Fibroblast of lung (primary cell): ENCODE measurements at regions not wholly inside any gene's neighbourhood (a gene's known extent, or its start where the extent isn't known, plus 50 kb on each side); places are given as distances from the start of the nearest gene placed in this dataset.
A peak's percentile ranks its signal among the peaks of the same experiment; 100 is the strongest.
"Not testable (repeated sequence)": the region's sequence is repeated elsewhere in the genome, so short reads cannot be mapped to it uniquely, and the experiment has no call there.

Experiments used
- DNase-seq, 2 donors: peaks; one replicate each; pipeline versions ENCODE4 v3.0.0 to v3.0.0-alpha.2; 2010; ENCODE audit warnings: low read depth in 2 of 2
- H2AFZ ChIP-seq: 2 replicates; pipeline ENCODE4 v1.5.1; 2012; ENCODE audit warnings: low read length, control low read depth, inconsistent platforms
- H3K27ac ChIP-seq: 2 replicates; pipeline ENCODE4 v1.5.1; 2011; ENCODE audit warnings: low read length, control low read depth; ENCODE audit not compliant: insufficient read depth
- H3K27me3 ChIP-seq: 2 replicates; pipeline ENCODE4 v1.5.1; 2011; ENCODE audit warnings: mild to moderate bottlenecking, low read length; ENCODE audit not compliant: control insufficient read depth, insufficient read depth
- H3K36me3 ChIP-seq: 2 replicates; pipeline ENCODE4 v1.5.1; 2011; ENCODE audit warnings: low read length; ENCODE audit not compliant: control insufficient read depth, insufficient read depth
- H3K4me1 ChIP-seq: 2 replicates; pipeline ENCODE4 v1.5.1; 2011; ENCODE audit warnings: low read length; ENCODE audit not compliant: control insufficient read depth, insufficient read depth; ENCODE audit errors: extremely low read depth
- H3K4me2 ChIP-seq: 2 replicates; pipeline ENCODE4 v1.5.1; 2011; ENCODE audit warnings: low read length, control low read depth; ENCODE audit not compliant: insufficient read depth; ENCODE audit errors: extremely low read depth
- H3K4me3 ChIP-seq, 4 experiments: fragments of 200-600 bp in 1 of 4; sonication (generic) in 1 of 4; replicated peaks in 1 of 4; 2 replicates each; pipeline ENCODE4 v1.5.1; 2011 to 2016; ENCODE audit warnings: low read length in 4 of 4, low read depth in 3 of 4, mild to moderate bottlenecking in 3 of 4, control low read depth in 2 of 4, inconsistent platforms in 1 of 4, mixed read lengths in 1 of 4; ENCODE audit not compliant: insufficient read depth in 1 of 4; ENCODE audit errors: control extremely low read depth in 1 of 4
- H3K79me2 ChIP-seq: 2 replicates; pipeline ENCODE4 v1.5.1; 2012; ENCODE audit warnings: mild to moderate bottlenecking, low read length, inconsistent platforms; ENCODE audit not compliant: control insufficient read depth, insufficient read depth
- H3K9ac ChIP-seq: 2 replicates; pipeline ENCODE4 v1.5.1; 2011; ENCODE audit warnings: mild to moderate bottlenecking, low read length, control low read depth; ENCODE audit not compliant: insufficient read depth
- H3K9me3 ChIP-seq: 2 replicates; pipeline ENCODE4 v1.5.1; 2012; ENCODE audit warnings: low read depth, low read length; ENCODE audit not compliant: control insufficient read depth, insufficient read depth
- H4K20me1 ChIP-seq: 2 replicates; pipeline ENCODE4 v1.5.1; 2011; ENCODE audit warnings: low read length; ENCODE audit not compliant: control insufficient read depth, insufficient read depth; ENCODE audit errors: extremely low read depth

DNA sequence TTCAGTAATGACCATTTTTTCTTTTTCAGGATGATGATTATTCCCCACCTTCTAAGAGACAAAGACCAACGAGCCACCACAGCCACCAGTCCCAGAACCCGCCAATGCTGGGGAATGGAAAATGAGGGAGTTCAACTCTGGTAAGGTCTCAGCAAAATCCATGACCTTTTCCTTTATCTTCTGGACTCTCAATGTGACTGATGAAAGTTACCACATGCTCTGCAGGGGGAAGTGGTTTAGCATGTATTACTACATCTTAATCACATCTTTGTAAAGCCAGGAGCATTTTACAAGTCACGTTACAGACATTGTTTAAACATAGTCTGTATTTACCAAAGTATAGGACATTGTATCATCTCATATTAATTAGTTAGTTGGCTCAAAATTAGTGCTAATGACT lies 89.3 kb upstream of the METTL14 start:
- H3K4me2 ChIP-seq, H3K4me3 ChIP-seq, H3K9ac ChIP-seq, H4K20me1 ChIP-seq, H3K36me3 ChIP-seq, H3K9me3 ChIP-seq, H3K27me3 ChIP-seq, DNase-seq, H3K79me2 ChIP-seq, H2AFZ ChIP-seq, H3K27ac ChIP-seq, H3K4me1 ChIP-seq: not testable (repeated sequence)

DNA sequence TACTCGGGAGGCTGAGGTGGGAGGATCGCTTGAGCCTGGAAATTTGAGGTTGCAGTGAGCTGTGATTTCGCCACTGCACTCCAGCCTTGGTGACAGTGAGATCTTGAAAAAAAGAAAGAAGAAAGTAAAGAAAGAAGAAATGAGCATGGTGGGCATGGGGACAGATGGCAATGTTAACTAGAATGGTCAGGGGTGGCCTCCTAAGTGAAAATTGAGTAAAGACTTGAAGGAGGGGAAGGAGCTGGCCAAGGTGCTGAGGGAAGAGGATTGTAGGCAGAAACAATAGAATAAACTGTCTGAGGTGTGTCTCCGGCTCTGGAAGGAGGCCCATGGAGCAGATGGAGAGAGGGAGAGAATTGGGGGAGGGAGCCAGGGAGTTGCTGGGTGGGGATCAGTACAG lies 60.1 kb upstream of the METTL14 start:
- not testable (repeated sequence) for H3K36me3 ChIP-seq, H3K27me3 ChIP-seq, H4K20me1 ChIP-seq, H3K9me3 ChIP-seq, H3K4me3 ChIP-seq, H2AFZ ChIP-seq, H3K4me2 ChIP-seq, DNase-seq, H3K27ac ChIP-seq, H3K79me2 ChIP-seq, H3K9ac ChIP-seq, H3K4me1 ChIP-seq

DNA sequence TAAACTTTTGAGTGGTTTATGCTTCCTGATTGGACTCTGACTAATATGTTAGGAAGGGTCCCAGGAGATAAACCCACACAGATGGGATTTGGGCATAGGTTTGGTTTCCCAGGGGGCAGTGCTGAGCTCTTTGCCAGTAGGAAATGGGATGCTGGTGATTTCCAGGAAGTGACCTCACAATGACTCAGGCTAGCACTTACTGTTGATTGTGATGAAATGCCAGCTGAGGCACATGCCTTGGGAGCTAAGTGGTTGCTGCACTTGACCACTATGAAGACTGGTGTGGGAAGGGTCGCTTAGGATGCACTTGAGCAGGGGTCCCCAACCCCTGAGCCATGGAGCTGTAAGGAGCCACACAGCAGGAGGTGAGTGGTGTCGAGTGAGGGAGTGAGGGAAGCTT lies 55.5 kb upstream of the METTL14 start:
- H3K4me3 ChIP-seq, H3K79me2 ChIP-seq, H4K20me1 ChIP-seq, H3K9me3 ChIP-seq, H3K9ac ChIP-seq, H3K4me2 ChIP-seq, H3K4me1 ChIP-seq, H3K27me3 ChIP-seq, H2AFZ ChIP-seq, H3K36me3 ChIP-seq: not testable (repeated sequence)
- DNase-seq: peak; percentile 45 to 54
- peak overlapping the region; percentile 28 for H3K27ac ChIP-seq

DNA sequence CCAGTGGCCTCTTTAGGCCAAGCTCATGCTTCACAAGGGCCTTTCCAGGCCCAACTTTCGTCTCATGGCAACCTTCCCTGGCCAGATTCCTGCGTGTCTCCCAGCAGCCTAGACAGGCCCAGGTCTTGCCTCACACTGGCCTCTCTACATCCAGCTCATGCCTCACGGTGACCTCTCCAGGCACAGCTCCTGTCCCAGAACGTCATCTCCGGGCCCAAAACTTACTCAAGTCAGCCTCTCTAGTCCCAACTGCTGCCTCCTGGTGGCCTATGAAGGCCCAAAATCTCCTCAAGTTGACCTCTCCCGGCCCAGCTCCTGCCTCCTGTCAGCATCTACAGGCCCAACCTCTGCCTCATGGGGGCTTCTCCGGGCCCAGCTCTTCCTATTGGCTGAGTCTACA lies 54.3 kb upstream of the METTL14 start:
- H3K4me3 ChIP-seq, DNase-seq, H3K36me3 ChIP-seq, H3K9me3 ChIP-seq, H3K4me1 ChIP-seq, H4K20me1 ChIP-seq, H3K4me2 ChIP-seq, H2AFZ ChIP-seq, H3K27me3 ChIP-seq, H3K79me2 ChIP-seq, H3K9ac ChIP-seq, H3K27ac ChIP-seq: not testable (repeated sequence)

DNA sequence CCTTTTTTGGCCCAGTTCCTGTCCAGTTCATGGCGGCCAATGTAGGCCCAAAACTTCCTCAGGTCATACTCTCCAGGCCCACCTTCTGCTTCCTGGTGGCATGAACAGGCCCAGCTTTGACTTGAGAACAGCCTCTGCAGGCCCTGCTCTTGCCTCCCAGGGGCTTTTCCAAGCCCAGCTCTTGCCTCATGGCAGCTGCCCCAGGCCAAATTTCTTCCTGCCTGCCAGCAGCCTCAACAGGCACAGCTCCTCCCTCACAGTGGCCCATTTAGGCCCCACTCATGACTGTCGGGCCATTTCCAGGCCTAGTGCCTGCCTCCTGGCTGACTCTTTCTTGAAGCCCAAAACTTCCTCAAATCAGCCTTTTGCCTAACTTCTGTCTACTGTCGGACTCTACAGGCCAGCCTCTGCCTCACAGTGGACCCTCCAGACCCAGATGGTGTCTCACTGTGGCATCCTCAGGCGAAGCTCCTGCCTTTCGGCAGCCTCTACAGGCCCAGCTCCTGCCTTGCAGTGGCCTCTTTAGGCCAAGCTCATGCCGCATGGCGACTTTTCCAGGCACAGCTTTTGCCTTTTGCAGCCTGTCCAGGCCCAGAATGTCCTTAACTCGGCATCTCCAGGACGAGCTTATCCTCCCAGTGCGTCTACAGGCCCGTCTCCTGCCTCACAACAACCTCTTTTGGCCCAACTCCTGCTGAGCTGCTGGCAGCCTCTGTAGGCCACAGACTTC lies 53.7 kb upstream of the METTL14 start:
- H3K27me3 ChIP-seq, H3K36me3 ChIP-seq, DNase-seq, H3K4me1 ChIP-seq, H3K4me3 ChIP-seq, H4K20me1 ChIP-seq, H3K4me2 ChIP-seq, H3K79me2 ChIP-seq, H3K9ac ChIP-seq, H3K9me3 ChIP-seq, H2AFZ ChIP-seq, H3K27ac ChIP-seq: not testable (repeated sequence)

DNA sequence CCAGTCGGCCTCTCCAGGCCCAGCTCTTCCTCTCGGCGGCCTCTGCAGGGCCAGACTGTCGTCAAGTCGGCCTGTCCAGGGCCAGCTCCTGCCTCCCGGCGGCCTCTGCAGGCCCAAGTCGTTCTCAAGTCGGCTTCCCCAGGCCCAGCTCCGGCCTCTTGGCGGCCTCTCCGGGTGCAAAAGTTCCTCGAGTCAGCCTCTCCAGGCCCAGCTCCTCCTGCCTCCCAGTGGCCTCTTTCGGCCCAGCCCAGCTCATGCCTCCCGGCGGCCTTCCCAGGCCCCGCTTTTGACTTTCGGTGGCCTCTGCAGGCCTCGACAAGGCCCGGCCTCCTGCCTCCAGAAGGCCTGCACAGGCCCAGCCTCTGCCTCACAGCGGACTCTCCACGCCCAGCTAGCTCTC lies 51.7 kb upstream of the METTL14 start:
- not testable (repeated sequence) for H4K20me1 ChIP-seq, H3K36me3 ChIP-seq, H3K79me2 ChIP-seq, H3K4me1 ChIP-seq, H2AFZ ChIP-seq, DNase-seq, H3K27me3 ChIP-seq, H3K4me3 ChIP-seq, H3K9ac ChIP-seq, H3K9me3 ChIP-seq, H3K27ac ChIP-seq, H3K4me2 ChIP-seq

DNA sequence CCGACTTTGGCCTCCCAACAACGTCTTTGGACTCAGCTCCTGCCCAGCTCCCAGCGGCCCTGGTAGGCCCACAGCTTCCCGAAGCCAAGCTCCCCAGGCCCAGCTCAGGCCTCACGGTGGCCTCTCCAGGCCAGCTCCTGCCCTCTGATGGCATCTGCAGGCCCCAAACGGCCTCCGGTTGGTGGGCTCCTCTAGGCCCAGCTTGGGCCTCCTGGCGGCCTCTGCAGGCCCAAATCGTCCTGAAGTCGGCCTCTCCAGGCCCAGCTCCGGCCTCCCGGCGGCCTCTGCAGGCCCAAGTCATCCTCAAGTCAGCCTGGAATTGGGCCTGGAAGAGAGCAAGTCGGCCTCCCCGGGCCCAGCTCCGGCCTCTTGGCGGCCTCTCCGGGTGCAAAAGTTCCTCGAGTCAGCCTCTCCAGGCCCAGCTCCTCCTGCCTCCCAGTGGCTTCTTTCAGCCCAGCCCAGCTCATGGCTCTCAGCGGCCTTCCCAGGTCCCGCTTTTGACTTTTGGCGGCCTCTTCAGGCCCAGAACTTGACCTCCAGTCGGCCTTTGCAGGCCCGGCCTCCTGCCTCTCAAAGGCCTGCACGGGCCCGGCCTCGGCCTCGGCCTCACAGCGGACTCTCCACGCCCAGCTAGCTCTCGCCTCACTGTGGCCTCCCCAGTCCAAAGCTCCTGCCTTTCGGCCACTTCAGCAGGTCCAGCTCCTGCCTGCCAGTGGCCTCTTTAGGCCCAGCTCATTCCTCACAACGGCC lies 50.9 kb upstream of the METTL14 start:
- not testable (repeated sequence) for H3K4me1 ChIP-seq, H4K20me1 ChIP-seq, H3K9ac ChIP-seq, H2AFZ ChIP-seq, H3K27me3 ChIP-seq, H3K36me3 ChIP-seq, H3K79me2 ChIP-seq, H3K27ac ChIP-seq, H3K9me3 ChIP-seq, DNase-seq, H3K4me3 ChIP-seq, H3K4me2 ChIP-seq
